Activated naive CD4-positive, alpha-beta T cell treated with anti-CD3 and anti-CD28 coated beads, Interleukin-2, amount 10 ng/mL, durations not matched to agents 7 days and 5 days (primary cell): ENCODE measurements at regions not wholly inside any gene's neighbourhood (a gene's known extent, or its start where the extent isn't known, plus 50 kb on each side); places are given as distances from the start of the nearest gene placed in this dataset.
"Not testable (repeated sequence)": the region's sequence is repeated elsewhere in the genome, so short reads cannot be mapped to it uniquely, and the experiment has no call there.

Source experiments
- CTCF ChIA-PET: fragments of 350-600 bp; sonication (Branson Sonifier 250); formaldehyde crosslinking; loops from one replicate; lab custom pipeline; 2021; ENCODE audit warnings: antibody characterized with exemption; lab: Charles Lee
- DNase-seq: peaks from one replicate; pipeline ENCODE4 v3.0.0-alpha.2; 2020
- H3K27ac Mint-ChIP-seq: one replicate; pipeline ENCODE4 v1.8.0; 2021; ENCODE audit warnings: mild to moderate bottlenecking, moderate library complexity, mixed read lengths
- H3K27me3 Mint-ChIP-seq: one replicate; pipeline ENCODE4 v1.8.0; 2021; ENCODE audit warnings: mild to moderate bottlenecking, mixed read lengths
- H3K36me3 Mint-ChIP-seq: one replicate; pipeline ENCODE4 v1.8.0; 2021; ENCODE audit warnings: mixed read lengths
- H3K4me1 Mint-ChIP-seq: one replicate; pipeline ENCODE4 v1.8.0; 2021; ENCODE audit warnings: mixed read lengths
- H3K4me3 Mint-ChIP-seq: one replicate; pipeline ENCODE4 v1.8.0; 2021; ENCODE audit warnings: mild to moderate bottlenecking, moderate library complexity, mixed read lengths
- H3K9me3 Mint-ChIP-seq: one replicate; pipeline ENCODE4 v1.8.0; 2021; ENCODE audit warnings: mixed read lengths

GRCh38 chr2:41206004-41206403 is 754.1 kb upstream of the SLC8A1 start:
- Mint-ChIP-seq H3K4me1 (no peaks in the 10 kb centered on the region), H3K36me3 (no peaks in the 10 kb centered on the region), H3K27me3 (no peaks in the 10 kb centered on the region), H3K4me3 (no peak overlapping the region), H3K27ac (no peak overlapping the region), H3K9me3 (peaks cover 6% of the 10 kb centered on the region)
- CTCF ChIA-PET: no interaction called here
- DNase-seq: no peak

- H3K4me3 Mint-ChIP-seq: no peak overlapping the region
- H3K4me1 Mint-ChIP-seq: no peaks in the 10 kb centered on the region
- H3K9me3 Mint-ChIP-seq: peaks cover 6% of the 10 kb centered on the region
- DNase-seq: no peak
- no peaks in the 10 kb centered on the region for H3K27me3 Mint-ChIP-seq
- no peak overlapping the region for H3K27ac Mint-ChIP-seq
- CTCF ChIA-PET: no interaction called here
- H3K36me3 Mint-ChIP-seq: no peaks in the 10 kb centered on the region
These were observed 755.7 kb upstream of the SLC8A1 start for GRCh38 chr2:41207578-41207977.

GRCh38 chr2:41210030-41210429 is 758.1 kb upstream of the SLC8A1 start:
- H3K4me3 Mint-ChIP-seq, CTCF ChIA-PET, H3K9me3 Mint-ChIP-seq: not testable (repeated sequence)

GRCh38 chr2:41216978-41217377 is 765.1 kb upstream of the SLC8A1 start:
- no peak overlapping the region for H3K4me3 Mint-ChIP-seq
- peaks cover 6% of the 10 kb centered on the region for H3K9me3 Mint-ChIP-seq
- CTCF ChIA-PET: no interaction called here
- DNase-seq: no peak
- H3K27me3 Mint-ChIP-seq: no peaks in the 10 kb centered on the region
- no peaks in the 10 kb centered on the region for H3K36me3 Mint-ChIP-seq
- no peak overlapping the region for H3K27ac Mint-ChIP-seq
- no peaks in the 10 kb centered on the region for H3K4me1 Mint-ChIP-seq

More at GRCh38 chr2:41210030-41210429, 758.1 kb upstream of the SLC8A1 start:
- not testable (repeated sequence) for H3K4me1 Mint-ChIP-seq, DNase-seq, H3K36me3 Mint-ChIP-seq, H3K27ac Mint-ChIP-seq, H3K27me3 Mint-ChIP-seq

GRCh38 chr2:41222593-41222992 is 770.7 kb upstream of the SLC8A1 start:
- no peak overlapping the region for H3K27ac Mint-ChIP-seq
- no peaks in the 10 kb centered on the region for H3K4me1 Mint-ChIP-seq
- no peaks in the 10 kb centered on the region for H3K27me3 Mint-ChIP-seq
- H3K9me3 Mint-ChIP-seq: peaks cover 7% of the 10 kb centered on the region
- no peak for DNase-seq
- no peak overlapping the region for H3K4me3 Mint-ChIP-seq
- H3K36me3 Mint-ChIP-seq: no peaks in the 10 kb centered on the region
- CTCF ChIA-PET: no interaction called here

GRCh38 chr2:41234093-41234492 is 782.2 kb upstream of the SLC8A1 start:
- peaks cover 7% of the 10 kb centered on the region for H3K9me3 Mint-ChIP-seq
- H3K36me3 Mint-ChIP-seq: no peaks in the 10 kb centered on the region
- H3K27ac Mint-ChIP-seq: no peak overlapping the region
- no peaks in the 10 kb centered on the region for H3K27me3 Mint-ChIP-seq
- DNase-seq: no peak
- CTCF ChIA-PET: no interaction called here
- no peak overlapping the region for H3K4me3 Mint-ChIP-seq
- H3K4me1 Mint-ChIP-seq: no peaks in the 10 kb centered on the region

GRCh38 chr2:41241325-41242000 is 789.6 kb upstream of the SLC8A1 start:
- no peaks in the 10 kb centered on the region for H3K9me3 Mint-ChIP-seq
- CTCF ChIA-PET: no interaction called here
- no peak overlapping the region for H3K4me3 Mint-ChIP-seq

GRCh38 chr2:41242001-41242331 is 790.1 kb upstream of the SLC8A1 start:
- CTCF ChIA-PET: no interaction called here
- Mint-ChIP-seq H3K27me3 (no peaks in the 10 kb centered on the region), H3K27ac (no peak overlapping the region), H3K4me3 (no peak overlapping the region), H3K4me1 (no peaks in the 10 kb centered on the region), H3K9me3 (no peaks in the 10 kb centered on the region), H3K36me3 (no peaks in the 10 kb centered on the region)
- no peak for DNase-seq

More at GRCh38 chr2:41241325-41242000, 789.6 kb upstream of the SLC8A1 start:
- DNase-seq: no peak
- no peaks in the 10 kb centered on the region for H3K4me1 Mint-ChIP-seq
- no peaks in the 10 kb centered on the region for H3K27me3 Mint-ChIP-seq
- no peaks in the 10 kb centered on the region for H3K36me3 Mint-ChIP-seq
- H3K27ac Mint-ChIP-seq: no peak overlapping the region

GRCh38 chr2:41267929-41268659 is 779.7 kb upstream of the PKDCC start:
- CTCF ChIA-PET: no interaction called here
- Mint-ChIP-seq H3K4me1 (no peaks in the 10 kb centered on the region), H3K27me3 (no peaks in the 10 kb centered on the region), H3K27ac (no peak overlapping the region), H3K9me3 (no peaks in the 10 kb centered on the region), H3K36me3 (no peaks in the 10 kb centered on the region), H3K4me3 (no peak overlapping the region)
- DNase-seq: no peak

- no peaks in the 10 kb centered on the region for H3K4me1 Mint-ChIP-seq
- no peak for DNase-seq
- H3K27ac Mint-ChIP-seq: no peak overlapping the region
- H3K36me3 Mint-ChIP-seq: no peaks in the 10 kb centered on the region
- no peak overlapping the region for H3K4me3 Mint-ChIP-seq
- no peaks in the 10 kb centered on the region for H3K27me3 Mint-ChIP-seq
- no peaks in the 10 kb centered on the region for H3K9me3 Mint-ChIP-seq
- CTCF ChIA-PET: no interaction called here
These were observed 764.6 kb upstream of the PKDCC start for GRCh38 chr2:41283079-41283775.

GRCh38 chr2:41293491-41293890 is 754.3 kb upstream of the PKDCC start:
- Mint-ChIP-seq H3K4me3 (no peak overlapping the region), H3K9me3 (peaks cover 3% of the 10 kb centered on the region), H3K27me3 (no peaks in the 10 kb centered on the region), H3K4me1 (no peaks in the 10 kb centered on the region), H3K27ac (no peak overlapping the region), H3K36me3 (no peaks in the 10 kb centered on the region)
- CTCF ChIA-PET: no interaction called here
- DNase-seq: no peak

- CTCF ChIA-PET: no interaction called here
- H3K4me1 Mint-ChIP-seq: no peaks in the 10 kb centered on the region
- H3K36me3 Mint-ChIP-seq: no peaks in the 10 kb centered on the region
- no peak for DNase-seq
- no peak overlapping the region for H3K27ac Mint-ChIP-seq
- H3K4me3 Mint-ChIP-seq: no peak overlapping the region
- no peaks in the 10 kb centered on the region for H3K27me3 Mint-ChIP-seq
- H3K9me3 Mint-ChIP-seq: peaks cover 3% of the 10 kb centered on the region
These were observed 753.5 kb upstream of the PKDCC start for GRCh38 chr2:41294331-41294730.

- Mint-ChIP-seq H3K36me3 (no peaks in the 10 kb centered on the region), H3K27ac (no peak overlapping the region), H3K4me1 (no peaks in the 10 kb centered on the region), H3K27me3 (no peaks in the 10 kb centered on the region), H3K4me3 (no peak overlapping the region), H3K9me3 (peaks cover 3% of the 10 kb centered on the region)
- DNase-seq: no peak
- CTCF ChIA-PET: no interaction called here
These were observed 734.7 kb upstream of the PKDCC start for GRCh38 chr2:41313082-41313481.

GRCh38 chr2:41314511-41315070 is 733.2 kb upstream of the PKDCC start:
- Mint-ChIP-seq H3K9me3 (peaks cover 3% of the 10 kb centered on the region), H3K36me3 (no peaks in the 10 kb centered on the region), H3K4me3 (no peak overlapping the region), H3K27me3 (no peaks in the 10 kb centered on the region), H3K4me1 (no peaks in the 10 kb centered on the region), H3K27ac (no peak overlapping the region)
- no peak for DNase-seq
- CTCF ChIA-PET: no interaction called here
